ENCODE measurements at regions not wholly inside any gene's neighbourhood (a gene's known extent, or its start where the extent isn't known, plus 50 kb on each side); places are given as distances from the start of the nearest gene placed in this dataset.
"Not testable (repeated sequence)": the region's sequence is repeated elsewhere in the genome, so short reads cannot be mapped to it uniquely, and the experiment has no call there.

DNA sequence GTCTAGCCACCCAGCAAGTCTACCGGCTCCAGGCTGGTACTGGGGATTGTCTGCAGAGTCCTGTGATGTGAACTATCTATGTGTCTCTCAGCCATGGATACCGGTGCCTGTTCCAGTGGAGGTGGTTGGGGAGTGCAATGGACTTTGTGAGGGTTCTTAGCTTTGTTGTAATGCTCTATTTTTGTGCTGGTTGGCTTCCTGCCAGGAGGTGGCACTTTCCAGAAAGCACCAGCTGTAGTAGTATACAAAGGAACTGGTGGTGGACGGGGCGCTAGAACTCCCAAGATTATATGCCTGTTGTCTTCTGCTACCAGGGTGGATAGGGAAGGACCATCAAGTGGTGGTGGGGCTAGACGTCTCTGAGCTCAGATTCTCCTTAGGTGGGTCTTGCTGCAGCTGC is 306.4 kb upstream of the POF1B start:
- H3K36me3 ChIP-seq (ENCODE audit: control insufficient read depth, insufficient read depth, low read length): no peaks in the 10 kb centered on the region
- no peak overlapping the region for H3K23ac ChIP-seq (ENCODE audit: low read length)
- H3K4ac ChIP-seq (ENCODE audit: low read depth, low read length): no peak overlapping the region
- H2BK120ac ChIP-seq (ENCODE audit: low read depth, low read length): no peak overlapping the region
- no peaks in the 10 kb centered on the region for H3K79me1 ChIP-seq (ENCODE audit: low read length)
- no peaks in the 10 kb centered on the region for H3K79me2 ChIP-seq (ENCODE audit: control insufficient read depth, insufficient read depth, low read length)
- no peak overlapping the region for H3K9ac ChIP-seq (ENCODE audit: low read length)
- no peak overlapping the region for H3K27ac ChIP-seq (ENCODE audit: low read depth, low read length)
- H2BK15ac ChIP-seq (replicated peaks; ENCODE audit: low read depth): no peak overlapping the region
- no peak overlapping the region for H3K4me3 ChIP-seq (ENCODE audit: low read length)
- no peak overlapping the region for H3K4me2 ChIP-seq (ENCODE audit: low read length)
- H3K27me3 ChIP-seq (ENCODE audit: insufficient read depth, low read length, poor library complexity): no peaks in the 10 kb centered on the region
- no peak for DNase-seq
- no peak overlapping the region for H4K5ac ChIP-seq (ENCODE audit: low read length)
- WGBS (ENCODE audit: extremely low coverage, insufficient coverage, low lambda C conversion rate): no CpG with 5 or more reads among the region's 5 CpGs
- H3K56ac ChIP-seq (ENCODE audit: low read length): no peak overlapping the region
- no peak overlapping the region for H4K8ac ChIP-seq (ENCODE audit: low read depth, low read length)
- no peaks in the 10 kb centered on the region for H3K4me1 ChIP-seq (ENCODE audit: control insufficient read depth, low read depth, low read length)
- H3K18ac ChIP-seq (ENCODE audit: low read length): no peak overlapping the region
- no peak overlapping the region for H2BK5ac ChIP-seq (ENCODE audit: low read length)
- no peak overlapping the region for H2AK5ac ChIP-seq (ENCODE audit: low read length)

DNA sequence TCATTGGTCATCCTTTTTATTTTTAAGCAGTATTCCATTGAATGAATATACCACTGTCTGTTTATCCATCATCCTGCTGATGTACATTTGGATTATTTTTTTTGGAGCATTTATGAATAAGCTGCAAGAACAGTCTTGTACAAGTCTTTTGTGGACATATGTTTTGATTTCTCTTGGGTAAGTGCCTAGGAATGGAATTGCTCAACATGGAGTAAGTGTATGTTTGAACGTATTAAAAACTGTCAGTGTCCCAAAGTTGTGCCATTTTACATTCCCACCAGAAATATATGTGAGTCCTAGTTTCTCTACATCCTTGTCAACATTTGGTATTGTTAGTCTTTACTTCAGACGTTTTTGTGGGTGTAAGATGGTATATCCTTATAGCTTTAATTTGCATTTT is 287.0 kb upstream of the POF1B start:
- H3K79me1 ChIP-seq (ENCODE audit: low read length): no peaks in the 10 kb centered on the region
- H3K36me3 ChIP-seq (ENCODE audit: control insufficient read depth, insufficient read depth, low read length): no peaks in the 10 kb centered on the region
- H2AK5ac ChIP-seq (ENCODE audit: low read length): no peak overlapping the region
- H3K27me3 ChIP-seq (ENCODE audit: insufficient read depth, low read length, poor library complexity): no peaks in the 10 kb centered on the region
- no peak overlapping the region for H2BK120ac ChIP-seq (ENCODE audit: low read depth, low read length)
- H3K18ac ChIP-seq (ENCODE audit: low read length): no peak overlapping the region
- H3K27ac ChIP-seq (ENCODE audit: low read depth, low read length): no peak overlapping the region
- H3K4me2 ChIP-seq (ENCODE audit: low read length): no peak overlapping the region
- no peak overlapping the region for H2BK15ac ChIP-seq (replicated peaks; ENCODE audit: low read depth)
- no peak overlapping the region for H2BK5ac ChIP-seq (ENCODE audit: low read length)
- no peak overlapping the region for H3K56ac ChIP-seq (ENCODE audit: low read length)
- H3K9ac ChIP-seq (ENCODE audit: low read length): no peak overlapping the region
- no peak overlapping the region for H3K4ac ChIP-seq (ENCODE audit: low read depth, low read length)
- no peak overlapping the region for H4K8ac ChIP-seq (ENCODE audit: low read depth, low read length)
- no peak overlapping the region for H3K4me3 ChIP-seq (ENCODE audit: low read length)
- no CpG with 5 or more reads among the region's 2 CpGs for WGBS (ENCODE audit: extremely low coverage, insufficient coverage, low lambda C conversion rate)
- no peak overlapping the region for H4K5ac ChIP-seq (ENCODE audit: low read length)
- no peaks in the 10 kb centered on the region for H3K79me2 ChIP-seq (ENCODE audit: control insufficient read depth, insufficient read depth, low read length)
- H3K23ac ChIP-seq (ENCODE audit: low read length): no peak overlapping the region
- no peaks in the 10 kb centered on the region for H3K4me1 ChIP-seq (ENCODE audit: control insufficient read depth, low read depth, low read length)
- DNase-seq: no peak

DNA sequence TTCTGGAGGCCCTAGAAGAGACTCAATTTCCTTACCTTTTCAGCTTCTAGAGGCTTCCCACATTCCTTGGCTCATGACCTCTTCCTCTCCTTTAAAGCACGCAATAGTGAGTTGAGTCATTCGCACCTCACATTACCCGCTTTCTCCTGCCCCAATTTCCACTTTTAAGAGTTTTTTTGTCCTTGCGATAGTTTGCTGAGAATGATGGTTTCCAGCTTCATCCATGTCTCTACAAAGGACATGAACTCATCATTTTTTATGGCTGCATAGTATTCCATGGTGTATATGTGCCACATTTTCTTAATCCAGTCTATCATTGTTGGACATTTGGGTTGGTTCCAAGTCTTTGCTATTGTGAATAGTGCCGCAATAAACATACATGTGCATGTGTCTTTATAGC is 284.5 kb upstream of the POF1B start:
- not testable (repeated sequence) for H4K8ac ChIP-seq (ENCODE audit: low read depth, low read length)

DNA sequence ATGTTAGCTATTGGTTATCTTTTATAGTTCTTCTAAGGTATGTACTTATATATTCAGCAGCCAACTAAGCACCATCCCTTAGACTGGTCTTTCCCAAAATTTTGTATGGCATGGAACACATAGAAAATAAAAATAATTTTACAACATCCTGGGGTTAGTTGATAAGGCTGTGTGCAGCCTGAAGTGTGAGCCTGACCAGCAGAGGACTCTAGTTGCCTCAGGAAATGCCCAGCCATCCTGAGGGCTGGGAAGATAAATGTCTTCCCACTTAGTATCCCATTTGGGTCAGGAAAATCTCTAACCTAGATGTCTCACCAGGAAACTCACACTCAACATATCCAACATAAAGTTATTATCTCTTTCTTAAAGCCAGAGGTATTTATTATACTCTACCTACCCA is 251.4 kb upstream of the POF1B start:
- Histone ChIP-seq H2BK15ac (replicated peaks; ENCODE audit: low read depth) (no peak overlapping the region), H3K36me3 (ENCODE audit: control insufficient read depth, insufficient read depth, low read length) (no peaks in the 10 kb centered on the region), H3K79me2 (ENCODE audit: control insufficient read depth, insufficient read depth, low read length) (no peaks in the 10 kb centered on the region), H3K18ac (ENCODE audit: low read length) (no peak overlapping the region), H3K4me1 (ENCODE audit: control insufficient read depth, low read depth, low read length) (no peaks in the 10 kb centered on the region), H4K5ac (ENCODE audit: low read length) (no peak overlapping the region), H3K27me3 (ENCODE audit: insufficient read depth, low read length, poor library complexity) (no peaks in the 10 kb centered on the region), H3K4ac (ENCODE audit: low read depth, low read length) (no peak overlapping the region), H3K27ac (ENCODE audit: low read depth, low read length) (no peak overlapping the region), H3K79me1 (ENCODE audit: low read length) (no peaks in the 10 kb centered on the region), H4K8ac (ENCODE audit: low read depth, low read length) (no peak overlapping the region), H3K9ac (ENCODE audit: low read length) (no peak overlapping the region), H3K4me3 (ENCODE audit: low read length) (no peak overlapping the region), H2BK5ac (ENCODE audit: low read length) (no peak overlapping the region), H3K4me2 (ENCODE audit: low read length) (no peak overlapping the region), H2BK120ac (ENCODE audit: low read depth, low read length) (no peak overlapping the region), H2AK5ac (ENCODE audit: low read length) (no peak overlapping the region), H3K23ac (ENCODE audit: low read length) (no peak overlapping the region), H3K56ac (ENCODE audit: low read length) (no peak overlapping the region)
- DNase-seq: no peak

More for the DNA sequence above, 284.5 kb upstream of the POF1B start:
- not testable (repeated sequence) for H2BK5ac ChIP-seq (ENCODE audit: low read length); H3K79me2 ChIP-seq (ENCODE audit: control insufficient read depth, insufficient read depth, low read length); H2BK120ac ChIP-seq (ENCODE audit: low read depth, low read length); H3K9ac ChIP-seq (ENCODE audit: low read length); H3K4me1 ChIP-seq (ENCODE audit: control insufficient read depth, low read depth, low read length); H3K18ac ChIP-seq (ENCODE audit: low read length); H3K4me3 ChIP-seq (ENCODE audit: low read length); H4K5ac ChIP-seq (ENCODE audit: low read length); H3K27me3 ChIP-seq (ENCODE audit: insufficient read depth, low read length, poor library complexity); H2BK15ac ChIP-seq (replicated peaks; ENCODE audit: low read depth); H3K56ac ChIP-seq (ENCODE audit: low read length); H3K79me1 ChIP-seq (ENCODE audit: low read length); H2AK5ac ChIP-seq (ENCODE audit: low read length); H3K4me2 ChIP-seq (ENCODE audit: low read length); H3K36me3 ChIP-seq (ENCODE audit: control insufficient read depth, insufficient read depth, low read length); DNase-seq; H3K27ac ChIP-seq (ENCODE audit: low read depth, low read length); H3K4ac ChIP-seq (ENCODE audit: low read depth, low read length); H3K23ac ChIP-seq (ENCODE audit: low read length)
- WGBS (ENCODE audit: extremely low coverage, insufficient coverage, low lambda C conversion rate): no CpG with 5 or more reads among the region's 5 CpGs

DNA sequence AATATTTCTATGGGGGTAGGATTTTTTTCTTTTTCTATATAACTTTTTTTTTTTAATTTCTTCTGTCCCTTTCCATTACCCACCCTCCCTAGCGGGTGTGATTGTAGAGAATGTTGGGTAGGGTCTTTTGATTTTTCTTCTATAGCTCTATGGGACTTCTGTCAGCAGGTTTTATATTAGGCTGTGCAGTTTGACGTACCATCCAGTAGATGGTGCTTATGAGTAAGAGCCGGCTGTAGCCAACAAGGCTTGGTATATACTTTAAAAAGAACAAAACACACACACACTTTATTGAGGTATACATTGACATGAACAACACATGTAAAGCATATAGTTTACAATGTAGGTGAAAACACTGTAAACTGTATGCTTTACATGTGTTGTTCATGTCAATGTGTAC is 247.9 kb upstream of the POF1B start:
- Histone ChIP-seq H4K8ac (ENCODE audit: low read depth, low read length) (no peak overlapping the region), H3K79me2 (ENCODE audit: control insufficient read depth, insufficient read depth, low read length) (no peaks in the 10 kb centered on the region), H3K4me2 (ENCODE audit: low read length) (no peak overlapping the region), H3K4me1 (ENCODE audit: control insufficient read depth, low read depth, low read length) (no peaks in the 10 kb centered on the region), H3K56ac (ENCODE audit: low read length) (no peak overlapping the region), H2AK5ac (ENCODE audit: low read length) (no peak overlapping the region), H3K4me3 (ENCODE audit: low read length) (no peak overlapping the region), H3K23ac (ENCODE audit: low read length) (no peak overlapping the region), H3K4ac (ENCODE audit: low read depth, low read length) (no peak overlapping the region), H2BK120ac (ENCODE audit: low read depth, low read length) (no peak overlapping the region), H2BK15ac (replicated peaks; ENCODE audit: low read depth) (no peak overlapping the region), H3K18ac (ENCODE audit: low read length) (no peak overlapping the region), H3K9ac (ENCODE audit: low read length) (no peak overlapping the region), H3K79me1 (ENCODE audit: low read length) (no peaks in the 10 kb centered on the region), H4K5ac (ENCODE audit: low read length) (no peak overlapping the region), H3K27ac (ENCODE audit: low read depth, low read length) (no peak overlapping the region), H3K27me3 (ENCODE audit: insufficient read depth, low read length, poor library complexity) (no peaks in the 10 kb centered on the region), H2BK5ac (ENCODE audit: low read length) (no peak overlapping the region), H3K36me3 (ENCODE audit: control insufficient read depth, insufficient read depth, low read length) (no peaks in the 10 kb centered on the region)
- WGBS (ENCODE audit: extremely low coverage, insufficient coverage, low lambda C conversion rate): no CpG with 5 or more reads among the region's 3 CpGs
- DNase-seq: peak; percentile 18

DNA sequence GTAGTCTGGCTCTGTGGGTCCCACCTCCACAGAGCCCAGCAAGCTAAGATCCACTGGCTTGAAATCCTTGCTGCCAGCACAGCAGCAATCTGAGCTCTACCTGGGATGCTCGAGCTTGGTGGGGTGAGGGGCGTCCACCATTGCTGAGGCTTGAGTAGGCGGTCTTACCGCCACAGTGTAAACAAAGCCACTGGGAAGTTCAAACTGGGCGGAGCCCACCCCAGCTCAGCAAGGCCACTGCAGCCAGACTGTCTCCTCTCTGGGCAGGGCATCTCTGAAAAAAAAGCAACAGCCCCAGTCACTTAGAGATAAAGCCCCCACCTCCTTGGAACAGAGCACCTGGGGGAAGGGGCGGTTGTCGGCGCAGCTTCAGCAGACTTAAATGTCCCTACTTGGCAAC is 243.2 kb upstream of the POF1B start:
- Histone ChIP-seq H3K4me1 (ENCODE audit: control insufficient read depth, low read depth, low read length) (no peaks in the 10 kb centered on the region), H4K5ac (ENCODE audit: low read length) (no peak overlapping the region), H3K4me3 (ENCODE audit: low read length) (no peak overlapping the region), H4K8ac (ENCODE audit: low read depth, low read length) (no peak overlapping the region), H3K79me2 (ENCODE audit: control insufficient read depth, insufficient read depth, low read length) (no peaks in the 10 kb centered on the region), H3K56ac (ENCODE audit: low read length) (no peak overlapping the region), H3K27me3 (ENCODE audit: insufficient read depth, low read length, poor library complexity) (no peaks in the 10 kb centered on the region), H3K27ac (ENCODE audit: low read depth, low read length) (no peak overlapping the region), H2BK120ac (ENCODE audit: low read depth, low read length) (no peak overlapping the region), H3K4ac (ENCODE audit: low read depth, low read length) (no peak overlapping the region), H3K18ac (ENCODE audit: low read length) (no peak overlapping the region), H2AK5ac (ENCODE audit: low read length) (no peak overlapping the region), H3K9ac (ENCODE audit: low read length) (no peak overlapping the region), H3K36me3 (ENCODE audit: control insufficient read depth, insufficient read depth, low read length) (no peaks in the 10 kb centered on the region), H2BK5ac (ENCODE audit: low read length) (no peak overlapping the region), H3K79me1 (ENCODE audit: low read length) (no peaks in the 10 kb centered on the region), H3K4me2 (ENCODE audit: low read length) (no peak overlapping the region), H3K23ac (ENCODE audit: low read length) (no peak overlapping the region), H2BK15ac (replicated peaks; ENCODE audit: low read depth) (no peak overlapping the region)
- no CpG with 5 or more reads among the region's 8 CpGs for WGBS (ENCODE audit: extremely low coverage, insufficient coverage, low lambda C conversion rate)
- no peak for DNase-seq
